Endodermal cell (in vitro differentiated cells): ENCODE measurements at regions not wholly inside any gene's neighbourhood (a gene's known extent, or its start where the extent isn't known, plus 50 kb on each side); places are given as distances from the start of the nearest gene placed in this dataset.

ENCODE experiments used
- DNase-seq: peaks from one replicate; pipeline ENCODE4 v3.0.0-alpha.2; 2017
- H3K27ac ChIP-seq: 2 replicates; pipeline ENCODE4 v1.5.1; 2013; ENCODE audit warnings: mild to moderate bottlenecking, low read depth, low read length, moderate library complexity
- H3K27me3 ChIP-seq: 2 replicates; pipeline ENCODE4 v1.6.1; 2013; ENCODE audit warnings: mild to moderate bottlenecking, low read length, moderate library complexity; ENCODE audit not compliant: insufficient read depth, control insufficient read depth, poor library complexity, severe bottlenecking
- H3K36me3 ChIP-seq: 2 replicates; pipeline ENCODE4 v1.7.0; 2013; ENCODE audit warnings: mild to moderate bottlenecking, low read length, moderate library complexity; ENCODE audit not compliant: control insufficient read depth, insufficient read depth
- H3K4me1 ChIP-seq: one replicate; pipeline ENCODE4 v1.7.0; 2013; ENCODE audit warnings: low read length; ENCODE audit not compliant: control insufficient read depth, insufficient read depth
- H3K4me3 ChIP-seq: 2 replicates; pipeline ENCODE4 v1.5.1; 2013; ENCODE audit warnings: mild to moderate bottlenecking, low read length, moderate library complexity
- H3K9ac ChIP-seq: 2 replicates; pipeline ENCODE4 v1.6.1; 2013; ENCODE audit warnings: mild to moderate bottlenecking, low read length, moderate library complexity; ENCODE audit not compliant: poor library complexity, severe bottlenecking; ENCODE audit errors: extremely low read depth
- H3K9me3 ChIP-seq: 2 replicates; pipeline ENCODE4 v1.6.1; 2013; ENCODE audit warnings: mild to moderate bottlenecking, low read length, moderate library complexity; ENCODE audit not compliant: control insufficient read depth
- H3K27ac Mint-ChIP-seq: 2 replicates; pipeline ENCODE4 v1.8.0; 2020; ENCODE audit warnings: mixed read lengths
- H3K27me3 Mint-ChIP-seq: 2 replicates; pipeline ENCODE4 v1.8.0; 2021; ENCODE audit warnings: mild to moderate bottlenecking, mixed read lengths; ENCODE audit not compliant: insufficient read depth
- H3K36me3 Mint-ChIP-seq: 2 replicates; pipeline ENCODE4 v1.8.0; 2020; ENCODE audit warnings: low read depth, mixed read lengths
- H3K4me1 Mint-ChIP-seq: 2 replicates; pipeline ENCODE4 v1.8.0; 2020; ENCODE audit warnings: mixed read lengths
- H3K4me3 Mint-ChIP-seq: 2 replicates; pipeline ENCODE4 v1.8.0; 2020; ENCODE audit warnings: mild to moderate bottlenecking, moderate library complexity, mixed read lengths
- H3K9me3 Mint-ChIP-seq: 2 replicates; pipeline ENCODE4 v1.8.0; 2020; ENCODE audit warnings: mild to moderate bottlenecking, mixed read lengths
- CTCF ChIP-seq: fragments of 200-600 bp; sonication (generic); conservative IDR thresholded peaks from 2 replicates; pipeline ENCODE4 v1.5.0; 2021; ENCODE audit warnings: antibody characterized with exemption, mild to moderate bottlenecking
- WGBS, 2 experiments: methylation state at CpG; one replicate each; pipeline versions ENCODE4 v1.1.5 to v1.1.7; 2013; ENCODE audit warnings: missing lambda C conversion rate in 2 of 2, mixed read lengths in 1 of 2; ENCODE audit not compliant: insufficient coverage in 1 of 2, insufficient read length in 1 of 2; 5-methylcytosine and 5-hydroxymethylcytosine counted together

GRCh38 chr14:22399776-22400175 lies 189.2 kb downstream of the DAD1 start:
- Histone ChIP-seq H3K36me3 (no peaks in the 10 kb centered on the region), H3K9ac (no peak overlapping the region), H3K27ac (no peak overlapping the region), H3K9me3 (no peaks in the 10 kb centered on the region), H3K4me3 (no peak overlapping the region), H3K4me1 (peaks cover 5% of the 10 kb centered on the region), H3K27me3 (no peaks in the 10 kb centered on the region)
- Mint-ChIP-seq H3K4me3 (no peak overlapping the region), H3K27me3 (peaks cover under 1% of the 10 kb centered on the region), H3K9me3 (no peaks in the 10 kb centered on the region), H3K27ac (no peak overlapping the region), H3K36me3 (no peaks in the 10 kb centered on the region), H3K4me1 (peaks cover 30% of the 10 kb centered on the region)
- 91 to 100% methylated on average over 2 of the region's 2 CpGs for WGBS, 2 experiments
- TF ChIP-seq CTCF, result no peak
- no peak for DNase-seq

- TF ChIP-seq CTCF, result no peak
- H3K4me3 ChIP-seq, result no peak overlapping the region
- Mint-ChIP-seq H3K27ac (no peak overlapping the region), H3K36me3 (no peaks in the 10 kb centered on the region), H3K4me3 (no peak overlapping the region), H3K27me3 (peaks cover 3% of the 10 kb centered on the region), H3K9me3 (no peaks in the 10 kb centered on the region), H3K4me1 (peaks cover 14% of the 10 kb centered on the region)
- WGBS, 2 experiments, result 93 to 94% methylated on average over 7 of the region's 7 CpGs
- H3K36me3 ChIP-seq, result no peaks in the 10 kb centered on the region
- no peak overlapping the region for H3K9ac ChIP-seq
- no peaks in the 10 kb centered on the region for H3K9me3 ChIP-seq
- no peak overlapping the region for H3K27ac ChIP-seq
- no peak for DNase-seq
- H3K27me3 ChIP-seq, result no peaks in the 10 kb centered on the region
- no peaks in the 10 kb centered on the region for H3K4me1 ChIP-seq
Observed at GRCh38 chr14:22397221-22397737, 191.7 kb downstream of the DAD1 start.

GRCh38 chr14:22395803-22396202 lies 193.2 kb downstream of the DAD1 start:
- H3K36me3 Mint-ChIP-seq, result no peaks in the 10 kb centered on the region
- no peaks in the 10 kb centered on the region for H3K9me3 Mint-ChIP-seq
- Histone ChIP-seq H3K9me3 (no peaks in the 10 kb centered on the region), H3K36me3 (no peaks in the 10 kb centered on the region), H3K27ac (no peak overlapping the region), H3K4me3 (no peak overlapping the region), H3K4me1 (peaks cover 7% of the 10 kb centered on the region), H3K9ac (no peak overlapping the region), H3K27me3 (no peaks in the 10 kb centered on the region)
- H3K4me3 Mint-ChIP-seq, result no peak overlapping the region
- H3K4me1 Mint-ChIP-seq, result peaks cover 12% of the 10 kb centered on the region
- H3K27me3 Mint-ChIP-seq, result peaks cover 3% of the 10 kb centered on the region
- no peak overlapping the region for H3K27ac Mint-ChIP-seq
- 88 to 100% methylated on average over 1 to 2 of the region's 2 CpGs for WGBS, 2 experiments
- DNase-seq, result no peak
- no peak for TF ChIP-seq CTCF
